ENCODE measurements at regions not wholly inside any gene's neighbourhood (a gene's known extent, or its start where the extent isn't known, plus 50 kb on each side); places are given as distances from the start of the nearest gene placed in this dataset.
A peak's percentile ranks its signal among the peaks of the same experiment; 100 is the strongest.
"Not testable (repeated sequence)": the region's sequence is repeated elsewhere in the genome, so short reads cannot be mapped to it uniquely, and the experiment has no call there.

DNA sequence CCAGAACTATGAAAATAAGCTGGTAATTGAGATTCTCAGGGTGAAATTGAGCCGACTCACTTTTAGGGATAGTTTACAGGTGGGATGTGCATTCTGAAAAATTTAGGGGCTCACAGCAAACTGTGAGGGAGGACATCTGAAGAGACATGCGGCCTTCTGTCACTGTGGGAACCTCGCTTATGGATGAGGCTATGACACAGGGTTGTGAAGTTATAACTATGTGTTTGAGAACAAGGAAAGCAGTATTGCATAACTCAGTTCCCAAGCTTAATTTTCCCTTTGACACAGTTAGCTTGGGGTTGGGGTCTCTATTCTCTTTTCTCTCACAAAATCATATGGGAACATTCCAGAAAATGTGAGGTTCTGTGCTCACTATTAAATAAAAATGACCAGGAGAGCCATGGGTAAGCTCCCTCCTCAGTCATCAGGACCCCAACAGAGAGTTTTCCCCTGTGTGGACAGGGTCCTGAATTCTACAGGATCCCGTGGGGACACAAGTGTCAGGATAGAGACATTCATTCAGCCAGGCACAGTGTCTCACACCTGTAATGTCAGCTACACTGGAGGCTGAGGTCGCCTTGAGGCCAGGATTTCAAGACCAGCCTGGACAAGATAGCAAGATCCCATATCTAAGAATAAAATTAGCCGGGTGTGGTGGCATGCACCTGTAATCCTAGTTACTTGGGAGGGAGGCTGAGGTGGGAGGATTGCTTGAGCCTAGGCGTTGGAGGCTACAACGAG lies 1507.7 kb upstream of the TPTE start:
- not testable (repeated sequence) for H3K79me2 ChIP-seq; H4K20me1 ChIP-seq (ENCODE audit: insufficient read depth, poor library complexity, severe bottlenecking); H3K27ac ChIP-seq; H3K27me3 ChIP-seq; H2AFZ ChIP-seq; H3K4me1 ChIP-seq (ENCODE audit: insufficient read depth); H3K4me3 ChIP-seq; H3K4me2 ChIP-seq; H3K36me3 ChIP-seq (replicated peaks; ENCODE audit: insufficient read depth, low read depth); DNase-seq (ENCODE audit: low spot score); H3K9me2 ChIP-seq (replicated peaks; ENCODE audit: insufficient read depth)
- WGBS (ENCODE audit: low lambda C conversion rate, missing lambda C conversion rate): 49% methylated on average over 8 of the region's 8 CpGs
- H3K9me3 ChIP-seq (ENCODE audit: low read depth): peaks cover 16% of the 10 kb centered on the region

- H3K27ac ChIP-seq; H2AFZ ChIP-seq; H3K9me2 ChIP-seq (replicated peaks; ENCODE audit: insufficient read depth); DNase-seq (ENCODE audit: low spot score); H3K27me3 ChIP-seq; H3K4me2 ChIP-seq; H3K4me3 ChIP-seq; H3K4me1 ChIP-seq (ENCODE audit: insufficient read depth); H3K79me2 ChIP-seq; H3K36me3 ChIP-seq (replicated peaks; ENCODE audit: insufficient read depth, low read depth); H4K20me1 ChIP-seq (ENCODE audit: insufficient read depth, poor library complexity, severe bottlenecking): not testable (repeated sequence)
- peaks cover 16% of the 10 kb centered on the region for H3K9me3 ChIP-seq (ENCODE audit: low read depth)
- 67% methylated on average over 7 of the region's 7 CpGs for WGBS (ENCODE audit: low lambda C conversion rate, missing lambda C conversion rate)
Measured at GRCh38 chr21:9014243-9014734, 1507.1 kb upstream of the TPTE start.

- H3K4me3 ChIP-seq; H3K36me3 ChIP-seq (replicated peaks; ENCODE audit: insufficient read depth, low read depth); H3K27me3 ChIP-seq; H3K4me1 ChIP-seq (ENCODE audit: insufficient read depth); H3K4me2 ChIP-seq; H3K79me2 ChIP-seq; H3K27ac ChIP-seq; H2AFZ ChIP-seq; H3K9me2 ChIP-seq (replicated peaks; ENCODE audit: insufficient read depth); H4K20me1 ChIP-seq (ENCODE audit: insufficient read depth, poor library complexity, severe bottlenecking): not testable (repeated sequence)
- peaks cover 16% of the 10 kb centered on the region for H3K9me3 ChIP-seq (ENCODE audit: low read depth)
- WGBS (ENCODE audit: low lambda C conversion rate, missing lambda C conversion rate): 58% methylated on average over 7 of the region's 8 CpGs
- DNase-seq (ENCODE audit: low spot score): peak; percentile 43
Measured at GRCh38 chr21:9015483-9016197, 1505.7 kb upstream of the TPTE start.

DNA sequence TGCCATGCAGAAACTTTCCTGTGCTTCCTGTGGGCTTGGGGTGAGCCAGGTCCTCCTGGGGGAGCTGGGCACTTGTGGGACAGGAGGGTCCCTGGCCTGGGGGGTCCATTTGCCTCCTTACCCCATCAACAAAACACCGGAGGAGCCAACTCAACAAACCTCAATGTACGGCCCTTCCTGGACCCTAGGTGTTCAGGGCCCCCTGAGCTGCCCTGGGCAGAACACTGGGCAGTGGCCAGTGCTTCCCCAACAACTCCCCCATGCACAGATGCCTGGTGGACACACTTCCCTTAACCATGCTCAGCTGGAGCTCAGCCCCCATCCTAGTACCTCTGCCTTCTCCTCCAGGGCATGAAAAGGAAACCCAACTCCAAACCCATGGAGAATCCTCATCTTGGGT lies 1504.2 kb upstream of the TPTE start:
- not testable (repeated sequence) for H3K36me3 ChIP-seq (replicated peaks; ENCODE audit: insufficient read depth, low read depth); H2AFZ ChIP-seq; H3K27me3 ChIP-seq; H3K4me1 ChIP-seq (ENCODE audit: insufficient read depth); H3K4me3 ChIP-seq; H3K27ac ChIP-seq; H3K4me2 ChIP-seq; DNase-seq (ENCODE audit: low spot score); H3K79me2 ChIP-seq; H4K20me1 ChIP-seq (ENCODE audit: insufficient read depth, poor library complexity, severe bottlenecking); H3K9me2 ChIP-seq (replicated peaks; ENCODE audit: insufficient read depth)
- peaks cover 15% of the 10 kb centered on the region for H3K9me3 ChIP-seq (ENCODE audit: low read depth)
- WGBS (ENCODE audit: low lambda C conversion rate, missing lambda C conversion rate): 31% methylated on average over 2 of the region's 2 CpGs

- H3K4me3 ChIP-seq; H3K9me3 ChIP-seq (ENCODE audit: low read depth); H3K27me3 ChIP-seq; DNase-seq (ENCODE audit: low spot score); H3K4me1 ChIP-seq (ENCODE audit: insufficient read depth); H3K4me2 ChIP-seq; H4K20me1 ChIP-seq (ENCODE audit: insufficient read depth, poor library complexity, severe bottlenecking); H3K27ac ChIP-seq; H3K79me2 ChIP-seq; H3K9me2 ChIP-seq (replicated peaks; ENCODE audit: insufficient read depth); H2AFZ ChIP-seq; H3K36me3 ChIP-seq (replicated peaks; ENCODE audit: insufficient read depth, low read depth): not testable (repeated sequence)
- 40% methylated on average over 4 of the region's 5 CpGs for WGBS (ENCODE audit: low lambda C conversion rate, missing lambda C conversion rate)
Measured at GRCh38 chr21:9018731-9019253, 1502.6 kb upstream of the TPTE start.

GRCh38 chr21:9024006-9024767 lies 1497.2 kb upstream of the TPTE start:
- H3K27ac ChIP-seq; H3K4me2 ChIP-seq; H4K20me1 ChIP-seq (ENCODE audit: insufficient read depth, poor library complexity, severe bottlenecking); H3K4me1 ChIP-seq (ENCODE audit: insufficient read depth); H3K27me3 ChIP-seq; H2AFZ ChIP-seq; H3K36me3 ChIP-seq (replicated peaks; ENCODE audit: insufficient read depth, low read depth); H3K9me3 ChIP-seq (ENCODE audit: low read depth); H3K79me2 ChIP-seq; H3K9me2 ChIP-seq (replicated peaks; ENCODE audit: insufficient read depth); H3K4me3 ChIP-seq; DNase-seq (ENCODE audit: low spot score): not testable (repeated sequence)
- WGBS (ENCODE audit: low lambda C conversion rate, missing lambda C conversion rate): 23% methylated on average over 4 of the region's 4 CpGs

GRCh38 chr21:9026729-9027416 lies 1494.5 kb upstream of the TPTE start:
- not testable (repeated sequence) for H3K4me3 ChIP-seq; DNase-seq (ENCODE audit: low spot score)

DNA sequence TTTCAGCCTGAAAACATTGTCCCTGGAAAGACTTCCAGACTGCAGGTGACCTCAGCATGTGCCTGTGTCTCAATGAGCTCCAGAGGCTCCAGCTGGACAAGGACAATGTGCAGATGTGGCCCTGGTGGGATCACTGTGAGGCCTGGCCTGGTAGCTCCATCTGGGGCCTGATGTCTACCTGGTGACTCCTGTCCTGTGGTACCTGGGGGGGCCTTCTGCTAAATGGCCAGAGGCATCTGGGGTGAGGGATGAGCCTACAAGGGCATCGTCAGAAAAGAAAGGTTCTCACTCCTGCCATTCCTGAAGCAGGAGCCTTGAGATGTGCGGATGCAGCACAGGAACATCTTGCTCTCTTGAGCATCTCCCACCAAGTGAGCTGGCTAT lies 1494.0 kb upstream of the TPTE start:
- H3K36me3 ChIP-seq (replicated peaks; ENCODE audit: insufficient read depth, low read depth); H3K4me1 ChIP-seq (ENCODE audit: insufficient read depth); H3K27ac ChIP-seq; H3K4me3 ChIP-seq; H3K9me3 ChIP-seq (ENCODE audit: low read depth); H3K79me2 ChIP-seq; H4K20me1 ChIP-seq (ENCODE audit: insufficient read depth, poor library complexity, severe bottlenecking); H3K9me2 ChIP-seq (replicated peaks; ENCODE audit: insufficient read depth); H3K27me3 ChIP-seq; H2AFZ ChIP-seq; H3K4me2 ChIP-seq: not testable (repeated sequence)
- DNase-seq (ENCODE audit: low spot score): peak; percentile 1
- 45% methylated on average over 2 of the region's 2 CpGs for WGBS (ENCODE audit: low lambda C conversion rate, missing lambda C conversion rate)

More at GRCh38 chr21:9026729-9027416, 1494.5 kb upstream of the TPTE start:
- H4K20me1 ChIP-seq (ENCODE audit: insufficient read depth, poor library complexity, severe bottlenecking); H3K4me2 ChIP-seq; H3K27ac ChIP-seq; H3K79me2 ChIP-seq; H3K9me3 ChIP-seq (ENCODE audit: low read depth); H3K27me3 ChIP-seq; H3K4me1 ChIP-seq (ENCODE audit: insufficient read depth); H3K36me3 ChIP-seq (replicated peaks; ENCODE audit: insufficient read depth, low read depth); H3K9me2 ChIP-seq (replicated peaks; ENCODE audit: insufficient read depth); H2AFZ ChIP-seq: not testable (repeated sequence)
- 20% methylated on average over 2 of the region's 2 CpGs for WGBS (ENCODE audit: low lambda C conversion rate, missing lambda C conversion rate)
